CD4-positive, alpha-beta T cell treated with Interleukin-10 for 1 hour (primary cell): ENCODE measurements at regions not wholly inside any gene's neighbourhood (a gene's known extent, or its start where the extent isn't known, plus 50 kb on each side); places are given as distances from the start of the nearest gene placed in this dataset.
A peak's percentile ranks its signal among the peaks of the same experiment; 100 is the strongest.

ENCODE experiments used
- DNase-seq: peaks from one replicate; pipeline ENCODE4 v3.0.0-alpha.2; 2020

DNA sequence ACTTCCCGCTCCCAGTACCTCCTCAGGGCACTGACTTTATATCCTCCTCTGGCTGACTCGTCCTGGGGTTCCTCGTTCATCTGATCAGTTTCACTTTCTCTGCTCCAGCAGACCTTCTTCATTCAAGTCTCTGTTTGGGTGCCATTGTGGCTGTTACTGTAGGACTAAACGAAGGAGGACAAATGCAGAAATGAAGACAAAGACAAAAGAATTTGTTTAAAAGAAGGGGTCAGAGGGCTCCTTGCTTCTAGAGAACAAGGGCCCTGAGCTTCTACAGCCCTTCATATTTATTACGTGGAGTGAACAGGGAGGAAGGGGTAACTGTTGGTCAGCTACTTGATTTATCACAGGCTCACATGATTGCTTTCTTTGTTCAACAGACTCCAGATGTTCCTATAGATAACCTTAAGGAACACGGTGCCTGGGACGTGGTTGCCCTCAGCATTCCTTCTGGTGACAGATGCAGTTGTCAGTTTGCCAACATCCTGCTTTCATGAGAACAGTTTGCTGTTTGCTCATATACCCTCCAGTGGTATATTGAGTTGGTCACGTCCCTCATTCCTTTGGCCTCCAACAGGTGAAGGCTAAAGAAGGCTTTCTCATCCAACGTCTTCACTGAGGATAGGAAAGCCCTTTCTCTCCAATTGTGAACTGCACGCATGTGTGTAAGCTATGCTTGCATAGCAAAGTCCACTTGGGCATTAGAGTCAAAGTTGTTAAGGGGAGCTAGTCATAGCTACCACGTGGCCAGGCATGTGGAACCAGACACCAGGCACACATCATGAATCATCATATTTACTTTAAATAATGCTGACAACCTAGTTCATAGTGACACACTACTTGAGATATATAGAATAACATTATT lies 69.1 kb upstream of the BTN3A2 start:
- DNase-seq: no peak

DNA sequence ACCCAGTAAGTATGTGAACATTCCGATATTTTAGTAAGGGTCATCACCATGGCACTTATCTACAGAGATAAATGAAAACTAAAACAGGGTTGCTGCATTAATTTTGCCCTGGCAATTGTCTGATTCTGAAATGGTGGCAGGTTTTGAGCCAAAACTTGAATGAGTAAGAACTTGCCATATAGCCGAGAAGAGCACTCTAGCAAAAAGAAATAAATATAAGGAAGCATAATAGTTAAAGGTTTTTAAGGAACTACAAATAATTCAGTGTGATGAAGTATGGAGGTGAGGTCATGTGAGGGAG lies 68.5 kb upstream of the BTN3A2 start:
- DNase-seq: no peak

DNA sequence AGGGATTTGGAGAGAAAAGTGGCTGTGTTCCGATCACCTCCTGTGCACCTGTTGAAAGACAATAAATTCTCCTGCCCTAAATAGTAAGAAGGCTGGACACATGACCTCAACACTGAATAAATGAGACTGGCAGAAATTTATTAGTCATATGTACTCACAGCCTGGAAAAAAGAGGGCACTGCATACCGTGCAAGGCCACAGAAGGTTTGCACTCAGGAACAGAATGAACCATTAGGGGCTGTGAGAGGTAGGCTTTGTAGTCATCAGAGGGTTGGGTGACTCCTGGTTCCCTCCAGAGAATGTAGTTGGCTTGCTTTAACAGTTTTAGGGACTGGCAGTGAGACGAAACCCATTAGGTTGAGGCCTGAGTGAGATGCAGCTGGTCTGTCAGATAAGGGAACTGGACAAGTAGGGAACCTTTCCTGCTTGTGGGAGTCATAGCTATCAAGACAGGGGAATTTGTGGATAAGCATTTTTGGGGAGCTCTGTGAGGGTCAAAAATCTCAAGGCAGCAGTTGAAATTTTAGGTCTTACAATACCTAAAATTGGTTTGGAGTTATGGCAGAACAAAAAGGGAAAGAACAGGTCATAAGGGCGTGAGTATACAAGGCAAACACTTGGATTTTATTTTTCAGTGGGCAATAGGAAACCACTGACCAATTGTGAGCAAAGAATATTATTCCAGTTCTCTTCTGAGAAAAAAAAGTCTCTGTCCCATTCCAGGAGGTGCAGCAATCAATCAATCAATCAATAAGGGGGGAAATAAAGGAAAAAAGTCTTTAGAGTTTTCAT lies 67.9 kb upstream of the BTN3A2 start:
- no peak for DNase-seq

DNA sequence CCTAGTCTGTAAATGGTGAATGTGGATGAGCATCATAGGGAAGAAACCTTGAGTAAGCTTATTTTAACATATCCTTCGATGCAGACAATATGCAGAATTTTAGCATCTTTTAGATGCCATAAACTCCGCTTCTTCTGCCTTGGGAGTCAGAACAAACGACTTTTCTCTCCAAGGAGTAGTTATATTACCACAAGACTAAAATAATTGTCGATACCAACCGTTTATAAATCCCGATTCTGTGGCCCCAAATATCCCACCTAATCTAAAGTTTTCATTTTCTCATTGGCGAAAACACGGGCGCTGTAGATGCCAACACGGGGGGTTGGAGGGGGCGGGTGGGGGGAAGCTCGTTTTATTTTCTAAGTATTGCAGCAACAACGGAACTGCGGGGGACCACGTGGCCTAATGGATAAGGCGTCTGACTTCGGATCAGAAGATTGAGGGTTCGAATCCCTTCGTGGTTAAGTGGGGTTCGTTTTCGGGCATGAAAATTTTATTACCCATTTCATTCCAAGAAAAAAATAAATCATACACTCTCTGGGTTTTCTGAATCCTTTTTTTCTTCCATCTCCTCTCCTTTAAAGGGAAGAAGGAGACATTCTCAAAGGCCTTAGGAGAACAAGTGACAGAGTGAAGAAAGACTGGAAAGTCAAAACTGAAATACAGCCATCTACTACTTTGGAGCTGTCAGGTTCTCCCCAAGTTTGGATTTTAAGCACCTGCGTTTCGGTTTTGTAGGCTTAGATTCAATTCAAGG lies 65.5 kb upstream of the BTN3A2 start:
- DNase-seq: no peak

DNA sequence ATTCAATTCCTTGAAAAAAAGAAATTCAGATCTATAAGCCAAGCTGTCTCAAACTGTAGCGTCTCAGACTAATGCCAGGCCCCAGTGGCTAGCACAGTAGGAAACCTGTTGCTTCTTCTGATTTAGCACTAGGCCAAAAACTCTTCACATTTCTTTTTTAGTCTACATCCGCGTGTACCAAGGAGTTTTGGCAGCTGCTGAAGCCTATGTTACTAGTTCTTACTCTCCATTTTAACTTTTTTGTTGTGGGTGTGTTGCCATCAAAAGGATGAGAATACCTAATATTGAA lies 65.0 kb upstream of the BTN3A2 start:
- no peak for DNase-seq

DNA sequence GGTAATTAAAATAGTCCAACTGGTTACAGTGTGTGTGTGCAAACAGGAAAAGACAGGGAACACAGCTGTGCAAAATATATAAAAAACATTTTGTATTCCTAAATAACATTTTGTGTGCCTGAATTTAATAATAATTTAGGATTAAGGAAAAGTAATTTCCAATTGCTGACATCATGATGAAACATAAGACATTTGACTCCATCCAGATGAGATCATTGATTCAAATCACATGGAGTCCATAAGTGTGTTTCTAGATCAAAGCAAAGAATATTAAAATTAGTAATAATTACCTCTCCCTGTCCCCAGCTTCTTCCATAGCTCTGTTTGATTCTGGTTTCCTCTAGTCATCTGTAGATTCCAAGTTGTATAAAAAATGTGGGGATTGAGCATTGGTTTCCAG lies 64.6 kb upstream of the BTN3A2 start:
- DNase-seq: no peak

DNA sequence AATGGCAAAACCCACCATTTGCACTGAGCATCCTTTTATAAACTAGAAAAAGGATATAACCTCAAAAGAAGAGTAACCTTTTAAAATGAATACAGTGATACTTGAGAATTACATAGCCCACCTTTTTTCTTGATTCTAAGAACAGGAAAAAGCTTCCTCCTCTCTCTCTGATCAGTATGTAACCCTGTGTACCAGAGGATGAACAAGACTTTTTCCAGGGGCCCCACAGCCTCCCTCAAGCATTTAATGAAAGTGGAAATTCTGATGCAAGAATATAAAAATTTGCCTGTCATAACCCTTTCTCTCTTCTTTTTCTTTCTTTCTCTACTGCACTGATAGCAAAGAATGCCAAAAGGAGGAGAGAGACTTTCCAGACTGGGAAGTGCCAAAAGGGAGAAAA lies 64.2 kb upstream of the BTN3A2 start:
- DNase-seq: no peak

DNA sequence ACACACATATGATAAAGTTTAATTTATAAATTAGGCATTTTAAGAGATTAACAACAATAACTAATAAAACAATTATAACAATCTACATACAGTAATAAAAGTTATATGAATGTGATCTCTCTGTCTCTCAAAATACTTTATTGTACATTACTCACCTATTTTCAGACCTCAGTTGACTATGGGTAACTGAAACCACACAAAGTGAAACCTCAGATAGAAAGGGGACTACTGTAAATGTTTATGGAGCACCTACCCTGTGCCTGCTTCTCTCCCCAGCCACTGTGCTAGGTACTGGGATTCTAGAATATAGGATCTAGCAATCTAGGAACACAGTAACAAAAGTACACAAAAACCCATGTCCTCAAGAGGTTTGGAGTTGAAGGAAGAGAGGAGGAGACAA lies 63.4 kb upstream of the BTN3A2 start:
- no peak for DNase-seq

DNA sequence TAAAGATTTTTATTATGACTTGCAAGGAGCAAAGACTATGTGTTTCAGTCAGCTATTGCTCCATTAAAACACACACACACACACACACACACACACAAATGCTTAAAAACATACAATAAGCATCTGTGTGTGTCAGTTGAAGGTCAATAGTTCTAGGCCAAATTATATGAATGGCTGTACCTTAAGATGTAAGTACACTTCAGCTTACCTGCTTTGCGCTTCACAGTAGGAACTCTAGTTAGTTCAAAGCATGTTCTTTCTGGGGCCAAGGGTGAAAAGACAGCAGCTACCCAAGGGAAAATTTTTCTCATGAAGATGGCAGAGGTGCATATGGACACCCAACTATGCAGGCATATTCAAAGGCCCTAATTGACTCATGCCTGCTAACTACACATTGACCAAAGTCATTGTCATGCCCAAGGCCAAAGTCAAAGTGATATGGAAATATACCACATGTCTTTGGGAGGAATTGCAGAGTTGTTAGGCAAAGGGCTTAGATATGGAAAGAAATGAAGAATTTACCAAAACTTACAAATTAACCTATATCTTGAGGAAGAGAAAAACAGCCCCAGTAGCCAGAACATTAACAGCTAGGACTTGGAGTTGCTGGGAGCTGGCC lies 61.9 kb upstream of the BTN3A2 start:
- no peak for DNase-seq

DNA sequence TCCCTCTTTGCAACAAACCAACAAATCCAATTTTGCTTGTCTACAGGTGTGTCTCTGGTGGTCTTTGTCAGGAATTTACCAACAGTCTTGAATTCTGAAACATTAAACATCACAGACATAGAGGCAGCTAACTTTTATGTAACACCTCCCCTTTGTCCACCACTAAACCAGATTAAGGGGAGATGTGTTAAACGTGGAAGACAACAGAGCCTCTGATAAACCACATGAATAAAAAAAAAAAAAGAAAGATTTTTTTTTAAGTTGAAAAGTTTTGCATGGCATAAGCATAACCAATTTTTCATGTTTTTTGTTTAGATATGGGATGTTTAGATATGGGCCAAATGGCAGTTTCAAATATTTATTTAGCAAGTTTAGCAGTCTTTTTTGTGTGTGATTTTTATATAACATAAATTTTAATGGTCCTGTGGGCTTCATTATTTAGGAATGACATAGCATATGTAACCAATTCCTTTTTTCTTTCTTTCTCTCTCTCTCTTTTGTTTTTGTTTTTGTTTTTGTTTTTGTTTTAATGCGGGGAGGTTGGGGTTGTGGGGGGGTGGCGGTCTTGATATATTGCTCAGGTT lies 60.7 kb upstream of the BTN3A2 start:
- DNase-seq: peak; percentile 49

DNA sequence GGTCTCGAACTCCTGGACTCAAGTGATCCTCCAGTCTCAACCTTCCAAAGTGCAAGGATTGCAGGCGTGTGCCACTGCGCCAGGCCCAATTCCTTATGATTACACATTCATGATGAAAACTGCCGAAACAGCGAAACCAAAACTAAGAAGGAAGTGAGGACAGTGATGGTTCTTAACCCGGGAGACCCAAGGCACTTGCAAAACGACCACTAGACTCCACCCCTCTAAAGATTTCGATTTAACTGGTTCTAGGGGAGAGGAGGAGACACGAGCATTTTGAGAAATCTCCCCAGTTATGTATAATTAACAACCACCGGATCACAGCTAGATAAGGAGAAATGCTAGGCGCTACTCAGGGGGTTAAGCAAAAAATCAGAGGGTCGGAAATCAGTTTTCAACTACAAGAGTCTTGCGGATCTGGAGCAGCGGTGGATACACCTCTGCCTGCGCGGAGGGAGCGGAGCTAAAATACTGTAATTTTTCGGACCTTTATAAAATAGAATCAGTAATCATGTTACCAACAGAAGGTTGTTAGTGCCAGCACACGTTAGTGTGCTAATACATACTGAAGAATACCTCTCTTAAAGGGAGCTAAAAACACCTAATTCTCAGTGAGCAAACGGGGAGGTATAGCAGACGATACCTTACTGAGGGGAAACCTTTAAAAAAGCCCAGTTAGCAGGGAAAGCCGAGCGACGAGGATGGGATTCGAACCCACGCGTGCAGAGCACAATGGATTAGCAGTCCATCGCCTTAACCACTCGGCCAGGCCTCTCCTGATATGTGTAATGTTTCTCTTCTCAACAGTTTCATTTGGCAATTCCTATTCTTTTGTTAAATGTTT lies 60.0 kb upstream of the BTN3A2 start:
- DNase-seq: peak; percentile 83

DNA sequence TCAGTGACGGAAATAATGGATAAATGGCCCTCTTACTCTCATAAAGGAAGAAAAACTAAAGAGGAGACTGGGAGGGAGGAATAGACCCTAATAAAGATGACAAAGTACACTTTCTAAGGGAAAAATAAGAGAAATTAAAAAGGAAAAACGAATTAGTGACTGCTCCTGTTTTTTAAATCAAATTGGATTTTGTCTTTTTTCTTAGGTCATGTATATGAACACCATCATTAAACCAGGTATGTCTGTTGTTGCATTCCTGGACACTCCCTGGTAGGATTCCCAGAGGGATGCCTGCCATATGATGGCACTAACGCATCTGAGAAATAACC lies 59.4 kb upstream of the BTN3A2 start:
- no peak for DNase-seq

DNA sequence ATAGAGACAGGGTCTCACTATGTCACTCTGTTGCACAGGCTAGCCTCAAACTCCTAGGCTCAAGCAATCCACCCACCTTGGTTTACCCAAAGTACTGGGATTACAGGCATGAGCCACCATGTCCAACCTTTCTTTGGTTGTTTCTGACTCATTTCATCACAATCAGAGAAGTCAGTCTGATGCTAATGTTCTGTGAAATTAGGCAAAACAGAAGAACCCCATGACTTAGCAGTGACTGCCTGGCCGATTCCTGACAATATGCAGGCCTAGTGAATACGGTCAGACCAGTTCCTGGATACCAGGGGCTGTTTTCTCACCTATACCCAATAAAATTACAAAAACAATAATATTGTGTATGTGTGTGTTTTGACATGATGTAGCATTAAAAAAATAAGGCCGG lies 58.8 kb upstream of the BTN3A2 start:
- DNase-seq: no peak

DNA sequence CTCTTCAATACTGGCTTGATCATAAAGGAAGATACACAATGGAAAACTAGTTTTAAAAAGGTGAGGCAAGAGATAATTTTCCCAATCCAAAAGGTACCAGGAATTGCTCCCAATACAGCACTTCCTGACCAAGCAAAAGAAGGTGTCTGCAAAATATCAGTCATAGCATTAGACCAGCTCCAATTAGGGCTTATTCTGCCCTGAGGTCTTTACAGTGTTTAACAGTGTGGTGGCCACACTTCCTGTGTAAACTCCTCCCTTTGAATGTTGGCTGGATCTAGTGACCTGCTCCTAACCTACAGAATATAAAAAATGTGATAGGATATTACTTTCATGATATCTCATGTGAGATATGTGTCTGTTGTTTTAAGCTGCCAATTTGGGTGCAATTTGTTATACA lies 57.1 kb upstream of the BTN3A2 start:
- no peak for DNase-seq

DNA sequence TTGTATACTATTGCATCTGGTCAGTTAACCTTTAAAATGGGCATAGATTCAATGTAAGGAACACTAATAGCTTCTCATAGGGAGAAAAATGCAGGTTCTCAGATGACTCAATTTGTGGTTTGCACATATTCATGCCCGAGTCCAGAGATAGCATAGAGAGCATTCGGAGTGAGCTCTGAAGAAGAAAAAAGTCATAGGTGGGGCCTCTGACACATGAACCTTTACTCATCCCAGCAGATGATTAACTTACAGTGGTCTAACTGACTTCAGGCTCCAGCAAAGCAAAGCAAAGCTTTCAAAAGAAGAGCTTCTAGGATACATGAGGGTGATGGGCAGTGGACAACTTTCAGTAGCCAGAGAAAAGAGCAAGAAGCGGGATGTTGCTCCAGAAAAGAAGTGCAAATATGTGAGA lies 55.3 kb upstream of the BTN3A2 start:
- no peak for DNase-seq

DNA sequence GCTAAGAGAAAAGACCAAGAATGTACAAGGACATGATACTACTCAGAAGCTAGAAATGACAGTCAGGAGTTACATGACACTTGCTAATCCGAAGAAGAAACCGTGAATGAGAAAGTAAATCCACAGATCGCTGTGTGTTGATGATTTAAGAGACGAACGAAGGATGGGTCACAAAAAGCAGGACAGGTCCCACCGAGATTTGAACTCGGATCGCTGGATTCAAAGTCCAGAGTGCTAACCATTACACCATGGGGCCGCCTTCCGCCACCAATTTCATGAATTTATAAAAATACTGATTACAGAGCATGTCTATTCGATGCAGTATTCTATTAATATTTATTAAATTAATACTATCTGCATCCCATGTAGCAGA lies 54.0 kb upstream of the BTN3A2 start:
- DNase-seq: peak; percentile 73

DNA sequence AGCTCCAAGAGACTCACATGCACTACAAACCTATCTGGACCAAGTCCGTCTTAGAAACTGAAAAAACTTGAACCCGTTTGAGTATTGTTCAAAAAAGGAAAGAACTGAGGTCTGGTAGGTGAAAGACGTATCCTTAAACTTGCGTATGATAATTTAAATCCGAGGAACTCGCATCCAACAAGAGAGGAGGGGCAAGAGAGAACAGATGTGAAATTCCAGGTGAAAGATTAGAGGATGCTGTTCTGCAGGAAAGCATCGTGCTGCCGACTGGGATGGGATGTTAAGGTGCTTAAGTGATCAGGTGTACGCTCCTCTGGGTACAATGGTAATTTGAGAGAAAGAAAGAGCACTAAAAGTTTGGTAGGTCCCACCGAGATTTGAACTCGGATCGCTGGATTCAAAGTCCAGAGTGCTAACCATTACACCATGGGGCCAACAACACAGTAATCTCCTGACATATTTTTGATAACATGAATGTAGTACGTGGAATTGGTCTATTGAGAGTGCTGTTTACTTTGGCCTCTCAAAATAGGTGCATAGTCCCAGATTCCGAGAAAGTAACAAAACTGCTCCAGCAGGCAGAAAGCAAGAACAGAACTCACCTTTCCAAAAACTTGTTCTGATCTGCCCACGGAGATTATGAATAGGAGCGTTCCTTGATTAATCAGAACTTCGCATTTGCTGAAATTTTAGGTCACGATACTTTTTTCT lies 53.5 kb upstream of the BTN3A2 start:
- DNase-seq: peak; percentile 86

DNA sequence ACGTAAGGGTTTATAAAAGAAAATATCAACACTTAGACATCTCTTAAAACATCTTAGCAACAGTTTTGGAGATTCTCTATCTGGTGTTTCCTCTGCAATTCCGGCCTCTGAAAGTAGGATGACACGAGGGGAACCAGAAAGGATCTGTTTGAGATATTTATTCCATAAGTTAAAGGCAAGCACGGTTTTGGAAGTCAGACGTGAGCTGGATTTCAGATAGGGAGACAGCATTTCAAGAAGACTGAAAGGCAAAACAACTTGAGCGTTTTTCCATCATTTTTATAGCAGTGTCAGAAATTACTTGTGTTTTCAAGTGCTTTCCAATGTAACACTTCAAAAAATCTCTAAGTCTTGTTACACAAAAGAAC lies 52.9 kb upstream of the BTN3A2 start:
- DNase-seq: no peak

DNA sequence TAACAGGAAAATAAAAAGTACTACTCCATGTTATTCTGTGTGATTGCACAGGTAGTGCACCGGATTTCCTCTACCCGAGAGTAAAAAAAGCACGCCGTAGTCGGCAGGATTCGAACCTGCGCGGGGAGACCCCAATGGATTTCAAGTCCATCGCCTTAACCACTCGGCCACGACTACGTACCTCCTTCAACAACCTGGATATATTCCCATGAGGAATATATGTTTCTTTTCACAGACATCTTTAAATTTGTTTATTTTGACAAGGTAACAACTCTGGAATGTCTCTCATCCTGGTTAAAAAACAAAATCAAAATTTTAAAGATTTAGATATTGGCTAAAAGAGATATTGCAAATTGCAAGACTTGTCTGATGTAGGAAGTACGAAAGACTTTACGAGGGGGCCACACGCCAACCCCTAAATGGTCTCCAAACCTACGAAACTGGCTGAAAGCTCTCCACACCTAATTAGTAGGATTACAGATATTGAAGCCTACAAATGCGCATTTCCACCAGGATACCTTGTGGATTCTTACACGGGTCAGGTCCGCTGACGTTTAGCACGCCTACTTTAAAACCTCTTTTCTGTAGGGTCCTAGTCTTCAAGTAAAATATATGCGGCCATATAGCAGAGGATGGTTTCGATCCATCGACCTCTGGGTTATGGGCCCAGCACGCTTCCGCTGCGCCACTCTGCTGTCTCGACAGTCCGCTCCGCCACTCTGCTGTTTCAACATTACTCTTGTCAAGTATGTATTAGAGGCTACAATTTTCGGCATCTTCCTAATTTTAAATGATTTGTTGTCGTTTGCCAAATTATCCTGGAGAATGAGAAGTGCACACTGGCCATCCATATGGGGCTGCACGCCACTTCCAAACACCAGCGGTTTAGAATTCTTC lies 52.2 kb upstream of the BTN3A2 start:
- peak; percentile 91 for DNase-seq
